ENCODE measurements at regions not wholly inside any gene's neighbourhood (a gene's known extent, or its start where the extent isn't known, plus 50 kb on each side); places are given as distances from the start of the nearest gene placed in this dataset.
A peak's percentile ranks its signal among the peaks of the same experiment; 100 is the strongest.

GRCh38 chr12:5195691-5196090, 152.0 kb downstream of the KCNA5 start:
- no peak for DNase-seq (ENCODE audit: low spot score)

GRCh38 chr12:5197131-5197530, 153.5 kb downstream of the KCNA5 start:
- DNase-seq (ENCODE audit: low spot score): no peak

GRCh38 chr12:5197656-5198055, 154.0 kb downstream of the KCNA5 start:
- DNase-seq (ENCODE audit: low spot score): no peak

- peak; percentile 57 for DNase-seq (ENCODE audit: low spot score)
Observed at GRCh38 chr12:5200278-5201087, 156.8 kb downstream of the KCNA5 start.

- DNase-seq (ENCODE audit: low spot score): no peak
Observed at GRCh38 chr12:5201554-5202218, 158.0 kb downstream of the KCNA5 start.

- no peak for DNase-seq (ENCODE audit: low spot score)
Observed at GRCh38 chr12:5203274-5203673, 159.6 kb downstream of the KCNA5 start.

GRCh38 chr12:5203720-5204119, 160.0 kb downstream of the KCNA5 start:
- DNase-seq (ENCODE audit: low spot score): no peak

- DNase-seq (ENCODE audit: low spot score): no peak
Observed at GRCh38 chr12:5204271-5204670, 160.6 kb downstream of the KCNA5 start.

GRCh38 chr12:5204831-5205230, 161.2 kb downstream of the KCNA5 start:
- DNase-seq (ENCODE audit: low spot score): no peak

- DNase-seq (ENCODE audit: low spot score): no peak
Observed at GRCh38 chr12:5206401-5207175, 162.9 kb downstream of the KCNA5 start.

GRCh38 chr12:5210179-5210922, 166.7 kb downstream of the KCNA5 start:
- DNase-seq (ENCODE audit: low spot score): no peak

GRCh38 chr12:5210923-5211290, 167.2 kb downstream of the KCNA5 start:
- DNase-seq (ENCODE audit: low spot score): no peak

GRCh38 chr12:5213336-5213735, 169.7 kb downstream of the KCNA5 start:
- no peak for DNase-seq (ENCODE audit: low spot score)

GRCh38 chr12:5213990-5214389, 170.3 kb downstream of the KCNA5 start:
- DNase-seq (ENCODE audit: low spot score): no peak

- no peak for DNase-seq (ENCODE audit: low spot score)
Observed at GRCh38 chr12:5217936-5218335, 174.3 kb downstream of the KCNA5 start.

GRCh38 chr12:5220099-5220498, 176.4 kb downstream of the KCNA5 start:
- DNase-seq (ENCODE audit: low spot score): no peak

- DNase-seq (ENCODE audit: low spot score): no peak
Observed at GRCh38 chr12:5220835-5221234, 177.2 kb downstream of the KCNA5 start.

GRCh38 chr12:5222011-5222461, 178.4 kb downstream of the KCNA5 start:
- no peak for DNase-seq (ENCODE audit: low spot score)

GRCh38 chr12:5222729-5223128, 179.1 kb downstream of the KCNA5 start:
- DNase-seq (ENCODE audit: low spot score): no peak

- no peak for DNase-seq (ENCODE audit: low spot score)
Observed at GRCh38 chr12:5223881-5224280, 180.2 kb downstream of the KCNA5 start.

GRCh38 chr12:5226581-5226980, 182.9 kb downstream of the KCNA5 start:
- no peak for DNase-seq (ENCODE audit: low spot score)
